ENCODE measurements at regions not wholly inside any gene's neighbourhood (a gene's known extent, or its start where the extent isn't known, plus 50 kb on each side); places are given as distances from the start of the nearest gene placed in this dataset.

DNA sequence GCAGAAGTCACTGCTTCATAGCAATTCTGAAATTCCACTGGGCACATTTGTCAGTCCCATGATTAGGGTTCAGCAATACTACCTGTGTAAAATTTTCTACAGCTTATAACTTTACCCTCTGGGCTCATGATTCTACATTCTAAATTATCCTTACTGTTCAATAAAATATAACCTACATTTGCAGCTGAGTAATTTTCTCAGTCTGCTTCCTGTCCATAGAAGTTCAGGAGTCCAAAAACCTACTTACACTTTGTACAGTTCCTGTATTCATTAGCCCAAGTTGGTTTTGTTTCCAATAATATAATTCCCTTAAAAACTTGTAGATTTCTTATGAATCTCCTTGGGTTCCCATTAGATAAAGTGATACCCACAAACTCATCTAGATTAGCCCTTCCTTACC lies 295.3 kb downstream of the SP3 start:
- TF ChIP-seq, protein P1, sequence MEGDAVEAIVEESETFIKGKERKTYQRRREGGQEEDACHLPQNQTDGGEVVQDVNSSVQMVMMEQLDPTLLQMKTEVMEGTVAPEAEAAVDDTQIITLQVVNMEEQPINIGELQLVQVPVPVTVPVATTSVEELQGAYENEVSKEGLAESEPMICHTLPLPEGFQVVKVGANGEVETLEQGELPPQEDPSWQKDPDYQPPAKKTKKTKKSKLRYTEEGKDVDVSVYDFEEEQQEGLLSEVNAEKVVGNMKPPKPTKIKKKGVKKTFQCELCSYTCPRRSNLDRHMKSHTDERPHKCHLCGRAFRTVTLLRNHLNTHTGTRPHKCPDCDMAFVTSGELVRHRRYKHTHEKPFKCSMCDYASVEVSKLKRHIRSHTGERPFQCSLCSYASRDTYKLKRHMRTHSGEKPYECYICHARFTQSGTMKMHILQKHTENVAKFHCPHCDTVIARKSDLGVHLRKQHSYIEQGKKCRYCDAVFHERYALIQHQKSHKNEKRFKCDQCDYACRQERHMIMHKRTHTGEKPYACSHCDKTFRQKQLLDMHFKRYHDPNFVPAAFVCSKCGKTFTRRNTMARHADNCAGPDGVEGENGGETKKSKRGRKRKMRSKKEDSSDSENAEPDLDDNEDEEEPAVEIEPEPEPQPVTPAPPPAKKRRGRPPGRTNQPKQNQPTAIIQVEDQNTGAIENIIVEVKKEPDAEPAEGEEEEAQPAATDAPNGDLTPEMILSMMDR (conservative IDR thresholded peaks at IDR 0.05; ENCODE audit: low read depth, low read length) = no peak

GRCh38 chr2:173672573-173673340 lies 292.4 kb downstream of the SP3 start:
- no peak for DNase-seq (ENCODE audit: low read depth)

More for the DNA sequence above, 295.3 kb downstream of the SP3 start:
- no peak for DNase-seq (ENCODE audit: low read depth)
- H3K4me3 ChIP-seq (ENCODE audit: low read length) = no peak overlapping the region

DNA sequence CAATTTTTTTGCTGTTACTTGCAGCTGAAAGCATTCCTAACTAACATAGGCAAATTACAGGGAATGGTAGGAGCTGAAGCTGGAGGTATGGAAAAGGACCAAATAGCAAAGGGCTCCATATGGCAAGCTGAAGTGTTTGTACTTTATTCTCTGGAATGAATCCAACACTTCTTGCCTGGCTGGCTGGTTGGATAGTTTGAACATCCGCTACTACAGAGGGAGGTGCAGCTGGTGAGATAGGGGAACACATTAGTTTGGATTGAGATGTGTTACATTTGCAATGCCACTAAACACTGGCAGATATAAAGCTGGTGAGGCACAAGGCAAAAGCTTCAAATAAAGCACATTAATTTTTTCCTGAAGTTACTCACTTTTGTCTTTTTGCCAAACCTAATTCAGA lies 291.5 kb downstream of the SP3 start:
- no peak for DNase-seq (ENCODE audit: low read depth)
- TF ChIP-seq, protein P1 (conservative IDR thresholded peaks at IDR 0.05; ENCODE audit: low read depth, low read length) = no peak
- H3K4me3 ChIP-seq (ENCODE audit: low read length) = no peak overlapping the region

More at GRCh38 chr2:173672573-173673340, 292.4 kb downstream of the SP3 start:
- TF ChIP-seq, protein P1 (conservative IDR thresholded peaks at IDR 0.05; ENCODE audit: low read depth, low read length) = no peak
- H3K4me3 ChIP-seq (ENCODE audit: low read length) = no peak overlapping the region

- TF ChIP-seq, protein P1 (conservative IDR thresholded peaks at IDR 0.05; ENCODE audit: low read depth, low read length) = no peak
- no peak overlapping the region for H3K4me3 ChIP-seq (ENCODE audit: low read length)
- no peak for DNase-seq (ENCODE audit: low read depth)
Observed at GRCh38 chr2:173676647-173677046, 288.5 kb downstream of the SP3 start.

DNA sequence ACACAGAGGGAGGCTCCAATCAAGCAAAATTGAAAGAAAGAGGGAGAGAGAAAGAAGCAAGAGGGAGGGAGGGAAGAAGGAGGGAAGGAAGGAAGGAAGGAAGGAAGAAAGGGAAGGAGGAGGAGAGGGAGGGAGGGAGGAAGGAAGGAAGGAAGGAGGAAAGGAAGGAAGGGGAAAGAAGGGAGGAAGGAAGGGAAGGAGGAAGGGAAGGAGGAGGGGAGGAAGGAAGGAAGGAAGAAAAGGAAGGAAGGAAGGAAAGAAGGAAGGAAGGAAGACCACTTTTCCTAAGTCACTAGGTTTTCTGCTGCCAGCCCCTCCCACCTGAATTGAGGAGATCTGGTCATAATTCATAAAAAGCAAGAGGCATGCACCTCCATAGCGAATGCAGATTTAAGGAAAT lies 287.0 kb downstream of the SP3 start:
- TF ChIP-seq, protein P1 (conservative IDR thresholded peaks at IDR 0.05; ENCODE audit: low read depth, low read length) = no peak

GRCh38 chr2:173680574-173680973 lies 284.6 kb downstream of the SP3 start:
- H3K4me3 ChIP-seq (ENCODE audit: low read length) = no peak overlapping the region
- TF ChIP-seq, protein P1 (conservative IDR thresholded peaks at IDR 0.05; ENCODE audit: low read depth, low read length) = no peak
- no peak for DNase-seq (ENCODE audit: low read depth)

More for the DNA sequence above, 287.0 kb downstream of the SP3 start:
- H3K4me3 ChIP-seq (ENCODE audit: low read length) = no peak overlapping the region
- DNase-seq (ENCODE audit: low read depth) = no peak
